Smooth muscle cell (in vitro differentiated cells): ENCODE measurements at regions not wholly inside any gene's neighbourhood (a gene's known extent, or its start where the extent isn't known, plus 50 kb on each side); places are given as distances from the start of the nearest gene placed in this dataset.

Source experiments
- DNase-seq: peaks from one replicate; lab custom pipeline; 2025; ENCODE audit not compliant: unreplicated experiment; lab: John Stamatoyannopoulos, UW
- H2AFZ ChIP-seq: fragments of 200-600 bp; sonication (generic); 2 replicates; pipeline ENCODE4 v1.6.0; 2016; ENCODE audit warnings: antibody characterized with exemption, low read depth, mild to moderate bottlenecking
- H3F3A ChIP-seq: fragments of 200-600 bp; sonication (generic); 2 replicates; pipeline ENCODE4 v1.6.0; 2017; ENCODE audit warnings: antibody characterized with exemption, low read depth
- H3K27ac ChIP-seq: fragments of 200-600 bp; sonication (generic); 2 replicates; pipeline ENCODE4 v1.5.1; 2016; ENCODE audit warnings: low read depth, mild to moderate bottlenecking
- H3K27me3 ChIP-seq: fragments of 200-600 bp; sonication (generic); 2 replicates; pipeline ENCODE4 v1.6.1; 2016; ENCODE audit warnings: low read depth, mild to moderate bottlenecking
- H3K36me3 ChIP-seq: fragments of 200-600 bp; sonication (generic); 2 replicates; pipeline ENCODE4 v1.5.1; 2016; ENCODE audit warnings: low read depth
- H3K4me1 ChIP-seq: fragments of 200-600 bp; sonication (generic); 2 replicates; pipeline ENCODE4 v1.5.1; 2016; ENCODE audit warnings: low read depth
- H3K4me2 ChIP-seq: fragments of 200-600 bp; sonication (generic); 2 replicates; pipeline ENCODE4 v1.6.0; 2016; ENCODE audit warnings: mild to moderate bottlenecking
- H3K4me3 ChIP-seq: fragments of 200-600 bp; sonication (generic); 2 replicates; pipeline ENCODE4 v1.5.1; 2016; ENCODE audit warnings: mild to moderate bottlenecking
- H3K79me2 ChIP-seq: fragments of 200-600 bp; sonication (generic); 2 replicates; pipeline ENCODE4 v1.6.0; 2016; ENCODE audit warnings: low read depth, mild to moderate bottlenecking
- H3K9ac ChIP-seq: fragments of 200-600 bp; sonication (generic); 2 replicates; pipeline ENCODE4 v1.6.0; 2016; ENCODE audit warnings: low read depth
- H3K9me3 ChIP-seq: fragments of 200-600 bp; sonication (generic); replicated peaks from 2 replicates; pipeline ENCODE4 v1.5.1; 2016; ENCODE audit warnings: low read depth
- H4K20me1 ChIP-seq: fragments of 200-600 bp; sonication (generic); 2 replicates; pipeline ENCODE4 v1.6.0; 2016; ENCODE audit warnings: low read depth
- CTCF ChIP-seq: fragments of 200-600 bp; sonication (generic); IDR thresholded peaks from 2 replicates; pipeline ENCODE4 v1.5.1; 2017; ENCODE audit warnings: borderline replicate concordance, mild to moderate bottlenecking, antibody characterized with exemption; ENCODE audit not compliant: insufficient read depth, poor library complexity, severe bottlenecking
- WGBS: methylation state at CpG from one replicate; pipeline ENCODE4 v1.1.7; 2016; ENCODE audit warnings: low lambda C conversion rate; 5-methylcytosine and 5-hydroxymethylcytosine counted together

GRCh38 chr1:221994939-221995338 is 253.1 kb upstream of the DUSP10 start:
- peak overlapping the region; percentile 44 for H3K9ac ChIP-seq
- peak overlapping the region; percentile 24 for H3K4me2 ChIP-seq
- no peak for TF ChIP-seq CTCF
- peaks cover 3% of the 10 kb centered on the region for H3K4me1 ChIP-seq
- no peak for DNase-seq
- H4K20me1 ChIP-seq, result no peaks in the 10 kb centered on the region
- 34% methylated on average over 4 of the region's 4 CpGs for WGBS
- no peaks in the 10 kb centered on the region for H3K36me3 ChIP-seq
- no peaks in the 10 kb centered on the region for H3K79me2 ChIP-seq
- H2AFZ ChIP-seq, result peak overlapping the region; percentile 48
- H3K9me3 ChIP-seq, result no peaks in the 10 kb centered on the region
- H3F3A ChIP-seq, result peaks cover 12% of the 10 kb centered on the region
- no peaks in the 10 kb centered on the region for H3K27me3 ChIP-seq
- no peak overlapping the region for H3K4me3 ChIP-seq
- peak overlapping the region; percentile 87 for H3K27ac ChIP-seq

DNA sequence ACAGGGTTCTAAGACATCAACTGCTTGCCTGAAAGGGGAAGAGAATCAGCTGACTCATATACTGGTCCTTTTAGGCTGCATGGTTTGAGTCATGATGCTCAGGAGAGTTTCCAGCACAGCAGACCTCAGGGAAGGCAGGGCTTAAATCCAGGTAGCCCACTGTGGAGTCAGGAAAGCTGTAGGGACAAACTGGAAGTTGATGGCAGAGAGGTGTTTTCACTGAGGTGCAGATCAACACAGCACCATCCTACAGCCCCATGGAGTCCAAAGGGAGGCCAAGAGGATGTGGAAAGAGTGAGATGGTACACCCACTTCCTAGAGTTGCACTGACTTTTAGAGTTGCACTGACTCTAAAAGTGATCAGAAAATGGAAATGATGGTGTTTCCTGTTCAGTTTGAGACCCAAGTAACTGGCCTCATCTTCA is 252.4 kb upstream of the DUSP10 start:
- peak overlapping the region; percentile 44 for H3K9ac ChIP-seq
- DNase-seq, result no peak

DNA sequence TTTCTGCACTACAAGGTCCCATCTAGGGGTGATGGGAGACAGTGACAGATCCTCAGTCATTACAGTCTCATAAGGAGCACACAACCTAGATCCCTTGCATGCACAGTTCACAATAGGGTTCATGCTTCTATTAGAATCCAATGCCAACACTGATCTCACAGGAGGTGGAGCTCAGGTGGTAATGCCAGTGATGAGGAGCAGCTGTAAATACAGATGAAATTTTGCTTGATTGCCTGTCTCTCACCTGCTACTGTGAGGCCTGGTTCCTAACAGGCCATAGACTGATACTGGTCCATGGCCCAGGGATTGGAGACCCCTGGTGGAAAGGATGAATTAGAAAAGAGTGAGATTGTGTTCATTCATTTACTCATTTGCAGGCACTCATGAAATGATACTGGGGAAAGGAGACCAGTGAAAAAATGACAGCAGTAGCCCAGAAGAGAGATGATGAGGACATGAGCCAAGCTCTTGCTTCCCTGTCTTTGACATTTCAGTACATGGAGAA is 251.6 kb upstream of the DUSP10 start:
- H3K27ac ChIP-seq, result peak overlapping the region; percentile 87
- peaks cover 3% of the 10 kb centered on the region for H3K4me1 ChIP-seq

More for the DNA sequence above, 252.4 kb upstream of the DUSP10 start:
- Histone ChIP-seq H3K4me2 (peak overlapping the region; percentile 24), H3K27ac (peak overlapping the region; percentile 87), H3K9me3 (no peaks in the 10 kb centered on the region), H3K27me3 (no peaks in the 10 kb centered on the region), H3K79me2 (no peaks in the 10 kb centered on the region), H3K36me3 (no peaks in the 10 kb centered on the region), H2AFZ (no peak overlapping the region), H3K4me1 (peaks cover 3% of the 10 kb centered on the region), H3F3A (peaks cover 12% of the 10 kb centered on the region), H3K4me3 (no peak overlapping the region), H4K20me1 (no peaks in the 10 kb centered on the region)
- TF ChIP-seq CTCF, result no peak

More for the DNA sequence above, 251.6 kb upstream of the DUSP10 start:
- H4K20me1 ChIP-seq, result no peaks in the 10 kb centered on the region
- H2AFZ ChIP-seq, result no peak overlapping the region
- H3F3A ChIP-seq, result peaks cover 13% of the 10 kb centered on the region
- no peak overlapping the region for H3K4me2 ChIP-seq
- no peak for TF ChIP-seq CTCF
- DNase-seq, result no peak
- no peaks in the 10 kb centered on the region for H3K9me3 ChIP-seq
- H3K9ac ChIP-seq, result no peak overlapping the region
- H3K27me3 ChIP-seq, result no peaks in the 10 kb centered on the region
- no peaks in the 10 kb centered on the region for H3K79me2 ChIP-seq
- no peaks in the 10 kb centered on the region for H3K36me3 ChIP-seq
- no peak overlapping the region for H3K4me3 ChIP-seq
